Gastroesophageal sphincter (tissue), 4 donors: ENCODE measurements at regions not wholly inside any gene's neighbourhood (a gene's known extent, or its start where the extent isn't known, plus 50 kb on each side); places are given as distances from the start of the nearest gene placed in this dataset.

Experiments used
- ATAC-seq: fragments of 150-250 bp; one replicate; pipeline ENCODE4 v1.9.1; 2016; ENCODE audit warnings: mild to moderate bottlenecking, moderate library complexity
- H3K27ac ChIP-seq, 4 donors: fragments of 200-600 bp; sonication (generic) in 3 of 4; 1 replicate in 3 of 4; 2 replicates in 1 of 4; pipeline ENCODE4 v1.5.1; 2016 to 2019
- H3K27me3 ChIP-seq: fragments of 200-600 bp; sonication (generic); one replicate; pipeline ENCODE4 v1.5.1; 2019
- H3K36me3 ChIP-seq, 2 donors: fragments of 200-600 bp; sonication (generic); one replicate each; pipeline ENCODE4 v1.5.1; 2019; ENCODE audit warnings: control low read depth in 1 of 2
- H3K4me1 ChIP-seq, 3 donors: fragments of 200-600 bp; sonication (generic); 1 replicate in 2 of 3; 2 replicates in 1 of 3; pipeline ENCODE4 v1.5.1; 2016 to 2019; ENCODE audit warnings: control low read depth in 2 of 3
- H3K4me3 ChIP-seq, 2 donors: fragments of 200-600 bp; sonication (generic); one replicate each; pipeline ENCODE4 v1.5.1; 2019; ENCODE audit warnings: mild to moderate bottlenecking in 1 of 2, moderate library complexity in 1 of 2
- H3K9me3 ChIP-seq, 3 donors: fragments of 200-600 bp; sonication (generic); one replicate each; pipeline ENCODE4 v1.5.1; 2017 to 2019; ENCODE audit warnings: control low read depth in 2 of 3
- CTCF ChIP-seq, 4 experiments: fragments of 200-600 bp in 2 of 4; fragments of 450-650 bp in 2 of 4; sonication (generic) in 1 of 4; IDR thresholded peaks; one replicate each; pipeline ENCODE4 v1.5.1; 2017 to 2019; ENCODE audit warnings: antibody characterized with exemption in 4 of 4, mild to moderate bottlenecking in 2 of 4, moderate library complexity in 2 of 4
- EP300 ChIP-seq: sonication (generic); formaldehyde crosslinking; IDR thresholded peaks from one replicate; pipeline ENCODE4 v1.6.1; 2017; ENCODE audit warnings: antibody characterized with exemption, mild to moderate bottlenecking
- POLR2A ChIP-seq, 2 donors: fragments of 450-650 bp; IDR thresholded peaks; one replicate each; pipeline ENCODE4 v1.6.1; 2017; ENCODE audit warnings: antibody characterized with exemption in 2 of 2, mild to moderate bottlenecking in 2 of 2, moderate library complexity in 1 of 2
- POLR2AphosphoS5 ChIP-seq: sonication (generic); formaldehyde crosslinking; IDR thresholded peaks from one replicate; pipeline ENCODE4 v1.6.1; 2017; ENCODE audit warnings: antibody characterized with exemption
- WGBS, 2 donors: methylation state at CpG; one replicate each; pipeline ENCODE4 v1.1.5; 2018; ENCODE audit warnings: low coverage in 1 of 2; 5-methylcytosine and 5-hydroxymethylcytosine counted together

GRCh38 chr18:49678440-49678839, 116.6 kb downstream of the LIPG start:
- no peak for TF ChIP-seq EP300
- no peak for TF ChIP-seq CTCF (IDR thresholded peaks at IDR 0.05)
- no peak for TF ChIP-seq POLR2A (IDR thresholded peaks at IDR 0.05)
- TF ChIP-seq POLR2AphosphoS5: no peak
- ATAC-seq: no peak
- H3K9me3 ChIP-seq: no peaks in the 10 kb centered on the region
- no peak overlapping the region for H3K4me3 ChIP-seq
- H3K36me3 ChIP-seq: no peaks in the 10 kb centered on the region
- H3K27ac ChIP-seq: no peak overlapping the region
- no peaks in the 10 kb centered on the region for H3K27me3 ChIP-seq
- 89 to 94% methylated on average over 3 of the region's 3 CpGs for WGBS, 2 donors
- H3K4me1 ChIP-seq: no peaks in the 10 kb centered on the region

GRCh38 chr18:49677762-49678413, 116.0 kb downstream of the LIPG start:
- ATAC-seq: no peak
- H3K27ac ChIP-seq: no peak overlapping the region
- TF ChIP-seq EP300 (no peak), POLR2AphosphoS5 (no peak), CTCF (IDR thresholded peaks at IDR 0.05) (no peak), POLR2A (IDR thresholded peaks at IDR 0.05) (no peak)
- no peaks in the 10 kb centered on the region for H3K4me1 ChIP-seq
- no peak overlapping the region for H3K4me3 ChIP-seq
- H3K27me3 ChIP-seq: no peaks in the 10 kb centered on the region
- H3K9me3 ChIP-seq: no peaks in the 10 kb centered on the region
- no peaks in the 10 kb centered on the region for H3K36me3 ChIP-seq
- WGBS, 2 donors: 73 to 84% methylated on average over 7 to 10 of the region's 10 CpGs

GRCh38 chr18:49677081-49677480, 115.2 kb downstream of the LIPG start:
- H3K4me1 ChIP-seq: no peaks in the 10 kb centered on the region
- no peak for ATAC-seq
- no peak overlapping the region for H3K4me3 ChIP-seq
- no peak overlapping the region for H3K27ac ChIP-seq
- 78 to 100% methylated on average over 1 to 3 of the region's 4 CpGs for WGBS, 2 donors
- TF ChIP-seq EP300: no peak
- TF ChIP-seq POLR2AphosphoS5: no peak
- no peak for TF ChIP-seq CTCF (IDR thresholded peaks at IDR 0.05)
- TF ChIP-seq POLR2A (IDR thresholded peaks at IDR 0.05): no peak
- no peaks in the 10 kb centered on the region for H3K36me3 ChIP-seq
- H3K27me3 ChIP-seq: no peaks in the 10 kb centered on the region
- no peaks in the 10 kb centered on the region for H3K9me3 ChIP-seq

- no peak for ATAC-seq
- H3K4me3 ChIP-seq: no peak overlapping the region
- H3K36me3 ChIP-seq: no peaks in the 10 kb centered on the region
- H3K27ac ChIP-seq: no peak overlapping the region
- H3K9me3 ChIP-seq: no peaks in the 10 kb centered on the region
- TF ChIP-seq POLR2A (IDR thresholded peaks at IDR 0.05): no peak
- TF ChIP-seq CTCF (IDR thresholded peaks at IDR 0.05): no peak
- TF ChIP-seq POLR2AphosphoS5: no peak
- TF ChIP-seq EP300: no peak
- 85 to 88% methylated on average over 3 to 4 of the region's 5 CpGs for WGBS, 2 donors
- H3K27me3 ChIP-seq: no peaks in the 10 kb centered on the region
- peaks cover 0 to 10% (median 0%) of the 10 kb centered on the region in 3 donors for H3K4me1 ChIP-seq
Observed at GRCh38 chr18:49673281-49673680, 111.4 kb downstream of the LIPG start.

- WGBS, 2 donors: 71 to 89% methylated on average over 1 of the region's 1 CpG
- Histone ChIP-seq H3K27ac (no peak overlapping the region), H3K4me1 (peaks cover 0 to 14% (median 0%) of the 10 kb centered on the region in 3 donors), H3K27me3 (no peaks in the 10 kb centered on the region), H3K36me3 (no peaks in the 10 kb centered on the region), H3K4me3 (no peak overlapping the region), H3K9me3 (no peaks in the 10 kb centered on the region)
- TF ChIP-seq CTCF (IDR thresholded peaks at IDR 0.05): no peak
- no peak for TF ChIP-seq POLR2AphosphoS5
- no peak for ATAC-seq
Observed at GRCh38 chr18:49672853-49673252, 111.0 kb downstream of the LIPG start.
